AG10803 (cell line): ENCODE measurements at regions not wholly inside any gene's neighbourhood (a gene's known extent, or its start where the extent isn't known, plus 50 kb on each side); places are given as distances from the start of the nearest gene placed in this dataset.
A peak's percentile ranks its signal among the peaks of the same experiment; 100 is the strongest.

Experiments
- DNase-seq: peaks from one replicate; pipeline ENCODE4 v3.0.0; 2010; ENCODE audit warnings: low read depth
- H3K4me3 ChIP-seq: 2 replicates; pipeline ENCODE4 v1.5.1; 2011; ENCODE audit warnings: mild to moderate bottlenecking, low read length, control low read depth
- CTCF ChIP-seq: conservative IDR thresholded peaks from 2 replicates; pipeline ENCODE4 v1.5.1; 2011; ENCODE audit warnings: mild to moderate bottlenecking, low read length, control low read depth, inconsistent platforms

- H3K4me3 ChIP-seq: no peak overlapping the region
- no peak for TF ChIP-seq CTCF
- DNase-seq: peak; percentile 23
These were observed 98.6 kb upstream of the FER start for GRCh38 chr5:108649106-108649505.

GRCh38 chr5:108642170-108642906, 105.4 kb upstream of the FER start:
- no peak overlapping the region for H3K4me3 ChIP-seq
- peak; percentile 64 for DNase-seq
- TF ChIP-seq CTCF: peak; percentile 96

- no peak for DNase-seq
- TF ChIP-seq CTCF: no peak
These were observed 106.1 kb upstream of the FER start for GRCh38 chr5:108641596-108641995.

GRCh38 chr5:108639366-108639765, 108.3 kb upstream of the FER start:
- no peak overlapping the region for H3K4me3 ChIP-seq
- no peak for DNase-seq
- TF ChIP-seq CTCF: no peak

More at GRCh38 chr5:108641596-108641995, 106.1 kb upstream of the FER start:
- H3K4me3 ChIP-seq: no peak overlapping the region

GRCh38 chr5:108638021-108638420, 109.7 kb upstream of the FER start:
- no peak for DNase-seq
- H3K4me3 ChIP-seq: no peak overlapping the region
- TF ChIP-seq CTCF: no peak

- TF ChIP-seq CTCF: no peak
- H3K4me3 ChIP-seq: no peak overlapping the region
- DNase-seq: peak; percentile 62
These were observed 110.6 kb upstream of the FER start for GRCh38 chr5:108637134-108637533.

GRCh38 chr5:108636135-108636853, 111.4 kb upstream of the FER start:
- TF ChIP-seq CTCF: no peak
- DNase-seq: no peak
- H3K4me3 ChIP-seq: no peak overlapping the region
